HG03575 (cell line): ENCODE measurements at regions not wholly inside any gene's neighbourhood (a gene's known extent, or its start where the extent isn't known, plus 50 kb on each side); places are given as distances from the start of the nearest gene placed in this dataset.

Source experiments
- ATAC-seq: cut with Tn5 transposase; IDR thresholded peaks from one replicate; pipeline ENCODE4 v1.9.1; 2021; ENCODE audit not compliant: unreplicated experiment, insufficient number of reproducible peaks, low FRiP score; ENCODE audit errors: extremely low read depth

GRCh38 chr16:64892835-64893785 lies 228.8 kb downstream of the CDH11 start:
- no peak for ATAC-seq

GRCh38 chr16:64889446-64889845 lies 232.4 kb downstream of the CDH11 start:
- ATAC-seq: no peak

- no peak for ATAC-seq
Measured at GRCh38 chr16:64887651-64888050, 234.2 kb downstream of the CDH11 start.

GRCh38 chr16:64882078-64882784 lies 239.6 kb downstream of the CDH11 start:
- ATAC-seq: no peak

- no peak for ATAC-seq
Measured at GRCh38 chr16:64880994-64881393, 240.9 kb downstream of the CDH11 start.

- ATAC-seq: no peak
Measured at GRCh38 chr16:64880006-64880405, 241.9 kb downstream of the CDH11 start.

GRCh38 chr16:64878940-64879339 lies 242.9 kb downstream of the CDH11 start:
- no peak for ATAC-seq

GRCh38 chr16:64872101-64872500 lies 249.8 kb downstream of the CDH11 start:
- ATAC-seq: no peak

GRCh38 chr16:64870859-64871258 lies 251.0 kb downstream of the CDH11 start:
- ATAC-seq: no peak

- ATAC-seq: no peak
Measured at GRCh38 chr16:64869781-64870180, 252.1 kb downstream of the CDH11 start.

GRCh38 chr16:64866021-64866420 lies 255.8 kb downstream of the CDH11 start:
- no peak for ATAC-seq

GRCh38 chr16:64865069-64865696 lies 256.7 kb downstream of the CDH11 start:
- ATAC-seq: no peak

- ATAC-seq: no peak
Measured at GRCh38 chr16:64864232-64864809, 257.5 kb downstream of the CDH11 start.

GRCh38 chr16:64858076-64858475 lies 263.8 kb downstream of the CDH11 start:
- ATAC-seq: no peak

GRCh38 chr16:64857411-64857810 lies 264.5 kb downstream of the CDH11 start:
- no peak for ATAC-seq

- ATAC-seq: no peak
Measured at GRCh38 chr16:64853551-64853950, 268.3 kb downstream of the CDH11 start.

- no peak for ATAC-seq
Measured at GRCh38 chr16:64846966-64847365, 274.9 kb downstream of the CDH11 start.

- no peak for ATAC-seq
Measured at GRCh38 chr16:64845071-64845470, 276.8 kb downstream of the CDH11 start.

- ATAC-seq: no peak
Measured at GRCh38 chr16:64841482-64841881, 280.4 kb downstream of the CDH11 start.
